ENCODE measurements at regions not wholly inside any gene's neighbourhood (a gene's known extent, or its start where the extent isn't known, plus 50 kb on each side); places are given as distances from the start of the nearest gene placed in this dataset.

GRCh38 chr6:148104131-148104530 is 238.5 kb upstream of the SASH1 start:
- in situ Hi-C loops (cut with HindIII; ENCODE audit: low pct_unique_long_range_greater_than_20kb, low sequenced_read_pairs) = no loop called here
- no peak for DNase-seq (ENCODE audit: low read depth, low spot score)

GRCh38 chr6:148105695-148106094 is 236.9 kb upstream of the SASH1 start:
- DNase-seq (ENCODE audit: low read depth, low spot score) = no peak
- in situ Hi-C loops (cut with HindIII; ENCODE audit: low pct_unique_long_range_greater_than_20kb, low sequenced_read_pairs) = no loop called here

- in situ Hi-C loops (cut with HindIII; ENCODE audit: low pct_unique_long_range_greater_than_20kb, low sequenced_read_pairs) = no loop called here
- DNase-seq (ENCODE audit: low read depth, low spot score) = no peak
Observed at GRCh38 chr6:148107911-148108310, 234.7 kb upstream of the SASH1 start.

- no peak for DNase-seq (ENCODE audit: low read depth, low spot score)
- in situ Hi-C loops (cut with HindIII; ENCODE audit: low pct_unique_long_range_greater_than_20kb, low sequenced_read_pairs) = no loop called here
Observed at GRCh38 chr6:148109732-148110131, 232.9 kb upstream of the SASH1 start.

- no peak for DNase-seq (ENCODE audit: low read depth, low spot score)
- in situ Hi-C loops (cut with HindIII; ENCODE audit: low pct_unique_long_range_greater_than_20kb, low sequenced_read_pairs) = no loop called here
Observed at GRCh38 chr6:148110925-148111324, 231.7 kb upstream of the SASH1 start.

- no peak for DNase-seq (ENCODE audit: low read depth, low spot score)
Observed at GRCh38 chr6:148112851-148113319, 229.8 kb upstream of the SASH1 start.

GRCh38 chr6:148116001-148116400 is 226.6 kb upstream of the SASH1 start:
- peak; percentile 43 for DNase-seq (ENCODE audit: low read depth, low spot score)
- in situ Hi-C loops (cut with HindIII; ENCODE audit: low pct_unique_long_range_greater_than_20kb, low sequenced_read_pairs) = no loop called here

More at GRCh38 chr6:148112851-148113319, 229.8 kb upstream of the SASH1 start:
- in situ Hi-C loops (cut with HindIII; ENCODE audit: low pct_unique_long_range_greater_than_20kb, low sequenced_read_pairs) = no loop called here

GRCh38 chr6:148118244-148118643 is 224.4 kb upstream of the SASH1 start:
- no peak for DNase-seq (ENCODE audit: low read depth, low spot score)
- in situ Hi-C loops (cut with HindIII; ENCODE audit: low pct_unique_long_range_greater_than_20kb, low sequenced_read_pairs) = no loop called here

GRCh38 chr6:148128014-148128730 is 214.5 kb upstream of the SASH1 start:
- no peak for DNase-seq (ENCODE audit: low read depth, low spot score)
- in situ Hi-C loops (cut with HindIII; ENCODE audit: low pct_unique_long_range_greater_than_20kb, low sequenced_read_pairs) = no loop called here

- no peak for DNase-seq (ENCODE audit: low read depth, low spot score)
- in situ Hi-C loops (cut with HindIII; ENCODE audit: low pct_unique_long_range_greater_than_20kb, low sequenced_read_pairs) = no loop called here
Observed at GRCh38 chr6:148134592-148134991, 208.0 kb upstream of the SASH1 start.

GRCh38 chr6:148136586-148136985 is 206.1 kb upstream of the SASH1 start:
- no peak for DNase-seq (ENCODE audit: low read depth, low spot score)
- in situ Hi-C loops (cut with HindIII; ENCODE audit: low pct_unique_long_range_greater_than_20kb, low sequenced_read_pairs) = no loop called here

- no peak for DNase-seq (ENCODE audit: low read depth, low spot score)
- in situ Hi-C loops (cut with HindIII; ENCODE audit: low pct_unique_long_range_greater_than_20kb, low sequenced_read_pairs) = no loop called here
Observed at GRCh38 chr6:148137652-148138051, 205.0 kb upstream of the SASH1 start.

- in situ Hi-C loops (cut with HindIII; ENCODE audit: low pct_unique_long_range_greater_than_20kb, low sequenced_read_pairs) = no loop called here
- DNase-seq (ENCODE audit: low read depth, low spot score) = no peak
Observed at GRCh38 chr6:148138573-148138972, 204.1 kb upstream of the SASH1 start.

- in situ Hi-C loops (cut with HindIII; ENCODE audit: low pct_unique_long_range_greater_than_20kb, low sequenced_read_pairs) = no loop called here
- no peak for DNase-seq (ENCODE audit: low read depth, low spot score)
Observed at GRCh38 chr6:148140772-148141557, 201.7 kb upstream of the SASH1 start.

GRCh38 chr6:148142821-148143220 is 199.8 kb upstream of the SASH1 start:
- in situ Hi-C loops (cut with HindIII; ENCODE audit: low pct_unique_long_range_greater_than_20kb, low sequenced_read_pairs) = no loop called here
- no peak for DNase-seq (ENCODE audit: low read depth, low spot score)

- no peak for DNase-seq (ENCODE audit: low read depth, low spot score)
- in situ Hi-C loops (cut with HindIII; ENCODE audit: low pct_unique_long_range_greater_than_20kb, low sequenced_read_pairs) = no loop called here
Observed at GRCh38 chr6:148143771-148144170, 198.9 kb upstream of the SASH1 start.

GRCh38 chr6:148144917-148145521 is 197.6 kb upstream of the SASH1 start:
- in situ Hi-C loops (cut with HindIII; ENCODE audit: low pct_unique_long_range_greater_than_20kb, low sequenced_read_pairs) = no loop called here
- DNase-seq (ENCODE audit: low read depth, low spot score) = peak; percentile 88

GRCh38 chr6:148146717-148147462 is 195.7 kb upstream of the SASH1 start:
- DNase-seq (ENCODE audit: low read depth, low spot score) = no peak
- in situ Hi-C loops (cut with HindIII; ENCODE audit: low pct_unique_long_range_greater_than_20kb, low sequenced_read_pairs) = no loop called here
